SK-N-SH (cell line): ENCODE measurements at regions not wholly inside any gene's neighbourhood (a gene's known extent, or its start where the extent isn't known, plus 50 kb on each side); places are given as distances from the start of the nearest gene placed in this dataset.

Experiments
- CTCF ChIA-PET: fragments of 300-600, 350-600 bp; formaldehyde crosslinking; extraction: SDS; loops from one replicate; lab custom pipeline; 2021; lab: Yijun Ruan, JAX
- POLR2A ChIA-PET: fragments of 350-600 bp; sonication (Branson Sonifier 250); formaldehyde crosslinking; extraction: SDS; loops from one replicate; lab custom pipeline; 2020; ENCODE audit warnings: antibody characterized with exemption, inconsistent platforms; lab: Yijun Ruan, JAX
- DNase-seq: peaks from one replicate; pipeline ENCODE4 v3.0.0; 2012
- H2AFZ ChIP-seq: fragments of 200-600 bp; sonication (generic); 2 replicates; pipeline ENCODE4 v1.8.1; 2016; ENCODE audit warnings: antibody characterized with exemption, mild to moderate bottlenecking, low read depth
- H3F3A ChIP-seq: fragments of 200-600 bp; sonication (generic); replicated peaks from 2 replicates; pipeline ENCODE3; 2016; ENCODE audit warnings: antibody characterized with exemption, mild to moderate bottlenecking; ENCODE audit not compliant: insufficient read depth
- H3K27ac ChIP-seq, 2 experiments: fragments of 200-500 bp in 1 of 2; fragments of 200-600 bp in 1 of 2; sonication (Bioruptor generic) in 1 of 2; sonication (generic), shearing (Covaris generic) in 1 of 2; 2 replicates each; pipeline versions ENCODE4 v1.5.1 to v1.6.1; 2014 to 2016; ENCODE audit warnings: low read depth in 2 of 2, inconsistent platforms in 1 of 2, low read length in 1 of 2, mild to moderate bottlenecking in 1 of 2, mixed read lengths in 1 of 2
- H3K27me3 ChIP-seq: fragments of 200-600 bp; sonication (generic), shearing (Covaris generic); 2 replicates; pipeline ENCODE4 v1.6.1; 2016; ENCODE audit warnings: mixed run types; ENCODE audit not compliant: insufficient read depth
- H3K36me3 ChIP-seq, 2 experiments: fragments of 200-500 bp in 1 of 2; fragments of 200-600 bp in 1 of 2; sonication (Bioruptor generic) in 1 of 2; sonication (generic) in 1 of 2; replicated peaks in 1 of 2; 2 replicates each; pipeline versions ENCODE3 to v1.5.1; 2014 to 2016; ENCODE audit warnings: low read length in 1 of 2, mild to moderate bottlenecking in 1 of 2; ENCODE audit not compliant: insufficient read depth in 2 of 2, control insufficient read depth in 1 of 2
- H3K4me1 ChIP-seq, 2 experiments: fragments of 200-500 bp in 1 of 2; fragments of 200-600 bp in 1 of 2; sonication (Bioruptor generic) in 1 of 2; sonication (generic), shearing (Covaris generic) in 1 of 2; 2 replicates each; pipeline versions ENCODE4 v1.5.1 to v1.6.1; 2014 to 2016; ENCODE audit warnings: low read depth in 1 of 2, low read length in 1 of 2, mixed run types in 1 of 2; ENCODE audit not compliant: insufficient read depth in 2 of 2, control insufficient read depth in 1 of 2
- H3K4me2 ChIP-seq: fragments of 200-600 bp; sonication (generic), shearing (Covaris generic); 2 replicates; pipeline ENCODE4 v1.6.1; 2017; ENCODE audit warnings: mixed run types
- H3K4me3 ChIP-seq, 2 experiments: fragments of 200-500 bp in 1 of 2; fragments of 200-600 bp in 1 of 2; sonication (Bioruptor generic) in 1 of 2; sonication (generic), shearing (Covaris generic) in 1 of 2; 2 replicates each; pipeline versions ENCODE4 v1.5.1 to v1.8.1; 2014 to 2016; ENCODE audit warnings: low read depth in 2 of 2, inconsistent platforms in 1 of 2, low read length in 1 of 2, mild to moderate bottlenecking in 1 of 2, mixed read lengths in 1 of 2, moderate library complexity in 1 of 2
- H3K79me2 ChIP-seq: fragments of 200-600 bp; sonication (generic); 2 replicates; pipeline ENCODE4 v1.8.1; 2017; ENCODE audit warnings: mild to moderate bottlenecking; ENCODE audit not compliant: insufficient read depth
- H3K9ac ChIP-seq: fragments of 200-600 bp; sonication (generic); 2 replicates; pipeline ENCODE4 v1.6.1; 2017; ENCODE audit warnings: mixed run types
- H3K9me2 ChIP-seq: fragments of 200-600 bp; sonication (generic); 2 replicates; pipeline ENCODE4 v1.6.1; 2017; ENCODE audit warnings: mixed run types
- H3K9me3 ChIP-seq: fragments of 200-600 bp; sonication (generic); 2 replicates; pipeline ENCODE4 v1.6.1; 2017; ENCODE audit warnings: mixed run types, mild to moderate bottlenecking, moderate library complexity
- H4K20me1 ChIP-seq: fragments of 200-600 bp; sonication (generic); 2 replicates; pipeline ENCODE4 v1.6.1; 2017; ENCODE audit warnings: mild to moderate bottlenecking, mixed run types; ENCODE audit not compliant: insufficient read depth
- EP300 ChIP-seq, 2 experiments: IDR thresholded peaks; 2 replicates each; pipeline versions ENCODE4 v1.4.0 to v1.6.1; 2012; ENCODE audit warnings: borderline replicate concordance in 1 of 2, low read depth in 1 of 2, low read length in 1 of 2
- EZH2phosphoT487 ChIP-seq: fragments of 200-600 bp; sonication (generic); IDR thresholded peaks from 2 replicates; pipeline ENCODE4 v1.6.1; 2017; ENCODE audit warnings: low read depth, mixed run types, mild to moderate bottlenecking, antibody characterized with exemption, moderate library complexity, borderline replicate concordance
- FOXJ3 ChIP-seq: sonication (generic); formaldehyde crosslinking; IDR thresholded peaks from 2 replicates; pipeline ENCODE4 v1.5.1; 2020; ENCODE audit warnings: mild to moderate bottlenecking, missing genetic modification reagents
- FOXM1 ChIP-seq: IDR thresholded peaks from 2 replicates; pipeline ENCODE4 v1.4.0; 2012; ENCODE audit warnings: low read depth, mild to moderate bottlenecking
- GABPA ChIP-seq: IDR thresholded peaks from 2 replicates; pipeline ENCODE4 v1.4.0; 2012; ENCODE audit warnings: low read depth, mild to moderate bottlenecking
- GATA2 ChIP-seq: sonication (generic); formaldehyde crosslinking; IDR thresholded peaks from 2 replicates; pipeline ENCODE4 v1.5.0; 2020; ENCODE audit warnings: mild to moderate bottlenecking, missing genetic modification reagents
- JUND ChIP-seq: IDR thresholded peaks from 2 replicates; pipeline ENCODE4 v1.4.0; 2012
- NFIC ChIP-seq: IDR thresholded peaks from 2 replicates; pipeline ENCODE4 v1.4.0; 2012; ENCODE audit warnings: borderline replicate concordance
- RFX5 ChIP-seq: IDR thresholded peaks from 2 replicates; pipeline ENCODE4 v1.6.1; 2012; ENCODE audit warnings: mild to moderate bottlenecking, improper control_type of control experiment, low read length
- RXRA ChIP-seq: IDR thresholded peaks from 2 replicates; pipeline ENCODE4 v1.4.0; 2012; ENCODE audit warnings: low read depth, mild to moderate bottlenecking, borderline replicate concordance
- SIN3A ChIP-seq: IDR thresholded peaks from 2 replicates; pipeline ENCODE4 v1.6.1; 2012; ENCODE audit warnings: low read depth, mild to moderate bottlenecking, low read length, moderate library complexity, borderline replicate concordance
- TCF12 ChIP-seq: IDR thresholded peaks from 2 replicates; pipeline ENCODE4 v1.4.0; 2012
- ZBTB33 ChIP-seq: IDR thresholded peaks from 2 replicates; pipeline ENCODE4 v1.4.0; 2012; ENCODE audit warnings: low read depth, borderline replicate concordance
- WGBS: methylation state at CpG from one replicate; pipeline ENCODE4 v1.1.6; 2017; ENCODE audit warnings: low lambda C conversion rate; 5-methylcytosine and 5-hydroxymethylcytosine counted together
- TF ChIP-seq, protein P1 (sequence below): IDR thresholded peaks from 2 replicates; pipeline ENCODE4; 2012

DNA sequence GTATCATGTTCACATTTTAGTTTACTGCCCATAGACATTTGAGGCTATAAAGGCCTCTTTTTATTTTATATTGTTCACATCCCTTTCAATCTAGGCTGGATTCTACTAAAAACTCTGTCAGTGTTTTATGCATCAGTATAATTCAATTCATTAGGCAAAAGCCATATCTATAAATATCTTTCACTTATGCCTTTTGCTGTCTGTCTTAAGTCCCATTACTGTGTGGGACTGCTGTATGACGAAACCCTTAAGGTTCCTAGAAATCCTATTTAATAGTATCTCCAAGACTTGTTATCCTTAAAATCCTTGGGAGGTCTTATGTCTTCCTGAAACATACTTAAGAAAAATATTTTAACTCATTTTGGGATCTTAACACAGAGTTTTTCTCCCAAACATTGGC lies 139.2 kb downstream of the HGF start:
- Histone ChIP-seq H3K9me3 (0 out of 2 replicates have a peak, but pooled peaks cover 6% of the 10 kb centered on the region), H3K4me1 (peaks cover 19 to 25% of the 10 kb centered on the region in 2 experiments; a peak in 3 of 4 replicates), H3K27me3 (no peaks in the 10 kb centered on the region), H2AFZ (no peak overlapping the region), H3K27ac (no peak overlapping the region; a peak in 1 of 4 replicates), H3F3A (peaks cover 19% of the 10 kb centered on the region), H3K4me3 (no peak overlapping the region), H4K20me1 (no peaks in the 10 kb centered on the region), H3K4me2 (no peak overlapping the region), H3K36me3 (no peaks in the 10 kb centered on the region), H3K9me2 (no peaks in the 10 kb centered on the region), H3K79me2 (no peaks in the 10 kb centered on the region), H3K9ac (no peak overlapping the region)
- POLR2A ChIA-PET = no interaction called here
- WGBS = 94% methylated on average over 1 of the region's 1 CpG
- DNase-seq = no peak
- CTCF ChIA-PET = no interaction called here
- TF ChIP-seq FOXM1 = no peak
- TF ChIP-seq TCF12 = no peak
- no peak for TF ChIP-seq FOXJ3 (CRISPR knock-in tag)
- TF ChIP-seq NFIC = no peak

DNA sequence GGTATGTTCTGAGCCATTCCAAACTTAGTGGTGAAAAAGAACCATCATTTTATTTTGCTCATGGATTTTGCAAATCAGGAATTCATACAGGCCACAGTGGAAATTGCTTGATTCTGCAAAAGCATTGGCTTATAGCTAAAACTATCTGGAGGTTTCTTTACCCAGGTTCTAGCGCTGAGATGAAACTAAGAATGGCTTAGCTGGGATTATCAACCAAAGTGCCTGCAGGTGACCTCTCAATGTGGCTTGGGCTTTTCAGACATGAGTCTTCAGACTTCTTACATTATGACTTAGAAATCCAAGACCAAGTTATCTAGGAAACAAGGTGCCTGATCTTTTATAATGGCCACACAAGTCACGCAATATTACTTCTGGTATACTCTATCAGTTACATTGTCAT lies 140.1 kb downstream of the HGF start:
- Histone ChIP-seq H3K9me2 (no peaks in the 10 kb centered on the region), H3K9ac (no peak overlapping the region), H4K20me1 (no peaks in the 10 kb centered on the region), H3F3A (peaks cover 22% of the 10 kb centered on the region), H3K4me1 (peaks cover 25 to 28% of the 10 kb centered on the region in 2 experiments), H3K4me2 (no peak overlapping the region), H2AFZ (no peak overlapping the region; the same call in 1 of the 2 replicates), H3K27me3 (no peaks in the 10 kb centered on the region), H3K27ac (peak overlapping the region in 1 of 2 experiments; percentile 34; a peak in 1 of 4 replicates), H3K36me3 (no peaks in the 10 kb centered on the region), H3K9me3 (0 out of 2 replicates have a peak, but pooled peaks cover 6% of the 10 kb centered on the region), H3K4me3 (no peak overlapping the region), H3K79me2 (no peaks in the 10 kb centered on the region)
- WGBS = 97% methylated on average over 2 of the region's 2 CpGs
- ChIA-PET CTCF (interaction anchor here (0.7 kb wide), 1 partner anchor 820 kb away, joined by 3 read pairs; no protein-coding TSS in a partner anchor), POLR2A (no interaction called here)
- TF ChIP-seq ZBTB33 (no peak), JUND (no peak), RFX5 (no peak), GABPA (no peak), RXRA (no peak), SIN3A (no peak), FOXJ3 (CRISPR knock-in tag) (no peak), EP300 (IDR thresholded peaks at IDR 0.05; ENCODE audit: borderline replicate concordance in 1 of 2, low read depth in 1 of 2, low read length in 1 of 2) (no peak), GATA2 (CRISPR knock-in tag) (no peak), EZH2phosphoT487 (no peak)
- TF ChIP-seq, protein P1, sequence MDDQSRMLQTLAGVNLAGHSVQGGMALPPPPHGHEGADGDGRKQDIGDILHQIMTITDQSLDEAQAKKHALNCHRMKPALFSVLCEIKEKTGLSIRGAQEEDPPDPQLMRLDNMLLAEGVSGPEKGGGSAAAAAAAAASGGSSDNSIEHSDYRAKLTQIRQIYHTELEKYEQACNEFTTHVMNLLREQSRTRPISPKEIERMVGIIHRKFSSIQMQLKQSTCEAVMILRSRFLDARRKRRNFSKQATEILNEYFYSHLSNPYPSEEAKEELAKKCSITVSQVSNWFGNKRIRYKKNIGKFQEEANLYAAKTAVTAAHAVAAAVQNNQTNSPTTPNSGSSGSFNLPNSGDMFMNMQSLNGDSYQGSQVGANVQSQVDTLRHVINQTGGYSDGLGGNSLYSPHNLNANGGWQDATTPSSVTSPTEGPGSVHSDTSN = no peak
- no peak for DNase-seq
